HG03520 (cell line): ENCODE measurements at regions not wholly inside any gene's neighbourhood (a gene's known extent, or its start where the extent isn't known, plus 50 kb on each side); places are given as distances from the start of the nearest gene placed in this dataset.
"Not testable (repeated sequence)": the region's sequence is repeated elsewhere in the genome, so short reads cannot be mapped to it uniquely, and the experiment has no call there.

ENCODE experiments used
- ATAC-seq: cut with Tn5 transposase; IDR thresholded peaks from one replicate; pipeline ENCODE4 v1.9.1; 2021; ENCODE audit warnings: mild to moderate bottlenecking, moderate library complexity; ENCODE audit not compliant: unreplicated experiment

GRCh38 chr9:83191154-83191553, 128.2 kb upstream of the RASEF start:
- no peak for ATAC-seq

GRCh38 chr9:83189026-83189425, 126.1 kb upstream of the RASEF start:
- ATAC-seq: not testable (repeated sequence)

GRCh38 chr9:83188277-83188676, 125.3 kb upstream of the RASEF start:
- ATAC-seq: no peak

GRCh38 chr9:83186155-83186737, 123.3 kb upstream of the RASEF start:
- no peak for ATAC-seq

GRCh38 chr9:83185488-83186154, 122.7 kb upstream of the RASEF start:
- no peak for ATAC-seq

- no peak for ATAC-seq
These were observed 120.7 kb upstream of the RASEF start for GRCh38 chr9:83183621-83184020.

GRCh38 chr9:83182071-83182470, 119.1 kb upstream of the RASEF start:
- ATAC-seq: no peak

- no peak for ATAC-seq
These were observed 115.8 kb upstream of the RASEF start for GRCh38 chr9:83178717-83179116.

- no peak for ATAC-seq
These were observed 114.8 kb upstream of the RASEF start for GRCh38 chr9:83177747-83178146.

- no peak for ATAC-seq
These were observed 104.2 kb upstream of the RASEF start for GRCh38 chr9:83167126-83167525.

- no peak for ATAC-seq
These were observed 103.4 kb upstream of the RASEF start for GRCh38 chr9:83166372-83166771.

- ATAC-seq: no peak
These were observed 92.8 kb upstream of the RASEF start for GRCh38 chr9:83155733-83156132.

- peak; percentile 31 for ATAC-seq
These were observed 91.9 kb upstream of the RASEF start for GRCh38 chr9:83154821-83155220.

GRCh38 chr9:83154087-83154736, 91.3 kb upstream of the RASEF start:
- peak; percentile 94 for ATAC-seq

GRCh38 chr9:83153030-83153429, 90.1 kb upstream of the RASEF start:
- peak; percentile 40 for ATAC-seq

- no peak for ATAC-seq
These were observed 88.7 kb upstream of the RASEF start for GRCh38 chr9:83151627-83152137.

GRCh38 chr9:83147315-83148149, 84.6 kb upstream of the RASEF start:
- no peak for ATAC-seq

GRCh38 chr9:83146325-83146724, 83.4 kb upstream of the RASEF start:
- ATAC-seq: no peak

- ATAC-seq: no peak
These were observed 81.5 kb upstream of the RASEF start for GRCh38 chr9:83144492-83144891.

- ATAC-seq: no peak
These were observed 79.4 kb upstream of the RASEF start for GRCh38 chr9:83142389-83142788.

GRCh38 chr9:83141887-83142286, 78.9 kb upstream of the RASEF start:
- ATAC-seq: no peak
